Brain microvascular endothelial cell (primary cell): ENCODE measurements at regions not wholly inside any gene's neighbourhood (a gene's known extent, or its start where the extent isn't known, plus 50 kb on each side); places are given as distances from the start of the nearest gene placed in this dataset.
"Not testable (repeated sequence)": the region's sequence is repeated elsewhere in the genome, so short reads cannot be mapped to it uniquely, and the experiment has no call there.

Experiments used
- DNase-seq: peaks from one replicate; pipeline ENCODE4 v3.0.0-alpha.2; 2020
- H3K27ac ChIP-seq: fragments of 250-450 bp; sonication (Bioruptor Pico); 2 replicates; pipeline ENCODE4 v1.5.1; 2020; ENCODE audit warnings: mild to moderate bottlenecking, moderate library complexity
- H3K27me3 ChIP-seq: fragments of 250-450 bp; sonication (Bioruptor Pico); replicated peaks from 2 replicates; pipeline ENCODE4 v1.5.1; 2020; ENCODE audit warnings: mild to moderate bottlenecking
- H3K36me3 ChIP-seq: fragments of 250-450 bp; sonication (Bioruptor Pico); replicated peaks from 2 replicates; pipeline ENCODE4 v1.5.1; 2020; ENCODE audit warnings: mild to moderate bottlenecking
- H3K4me3 ChIP-seq: 2 replicates; pipeline ENCODE4 v1.5.1; 2011; ENCODE audit warnings: low read depth, mild to moderate bottlenecking, control low read depth, low read length, moderate library complexity
- in situ Hi-C: cut with HindIII; loops from 2 replicates; pipeline ENCODE4 v1.10.0; 2017; ENCODE audit warnings: low sequenced_read_pairs, low pct_ligation_motif_present
- TF ChIP-seq, protein P1 (sequence below): IDR thresholded peaks from 2 replicates; pipeline ENCODE4 v1.5.1; 2011; ENCODE audit warnings: low read depth, mild to moderate bottlenecking, moderate library complexity, low read length, control low read depth, inconsistent platforms; ENCODE audit errors: missing control alignments

GRCh38 chr11:50181334-50181733, 148.7 kb downstream of the OR4C45 start:
- no peak overlapping the region for H3K27ac ChIP-seq
- no peak for DNase-seq
- H3K36me3 ChIP-seq = no peaks in the 10 kb centered on the region
- no peak overlapping the region for H3K4me3 ChIP-seq
- TF ChIP-seq, protein P1, sequence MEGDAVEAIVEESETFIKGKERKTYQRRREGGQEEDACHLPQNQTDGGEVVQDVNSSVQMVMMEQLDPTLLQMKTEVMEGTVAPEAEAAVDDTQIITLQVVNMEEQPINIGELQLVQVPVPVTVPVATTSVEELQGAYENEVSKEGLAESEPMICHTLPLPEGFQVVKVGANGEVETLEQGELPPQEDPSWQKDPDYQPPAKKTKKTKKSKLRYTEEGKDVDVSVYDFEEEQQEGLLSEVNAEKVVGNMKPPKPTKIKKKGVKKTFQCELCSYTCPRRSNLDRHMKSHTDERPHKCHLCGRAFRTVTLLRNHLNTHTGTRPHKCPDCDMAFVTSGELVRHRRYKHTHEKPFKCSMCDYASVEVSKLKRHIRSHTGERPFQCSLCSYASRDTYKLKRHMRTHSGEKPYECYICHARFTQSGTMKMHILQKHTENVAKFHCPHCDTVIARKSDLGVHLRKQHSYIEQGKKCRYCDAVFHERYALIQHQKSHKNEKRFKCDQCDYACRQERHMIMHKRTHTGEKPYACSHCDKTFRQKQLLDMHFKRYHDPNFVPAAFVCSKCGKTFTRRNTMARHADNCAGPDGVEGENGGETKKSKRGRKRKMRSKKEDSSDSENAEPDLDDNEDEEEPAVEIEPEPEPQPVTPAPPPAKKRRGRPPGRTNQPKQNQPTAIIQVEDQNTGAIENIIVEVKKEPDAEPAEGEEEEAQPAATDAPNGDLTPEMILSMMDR = no peak
- in situ Hi-C loops = no loop called here
- H3K27me3 ChIP-seq = no peaks in the 10 kb centered on the region

- TF ChIP-seq, protein P1 = no peak
- DNase-seq = no peak
- Histone ChIP-seq H3K36me3 (no peaks in the 10 kb centered on the region), H3K4me3 (no peak overlapping the region), H3K27me3 (no peaks in the 10 kb centered on the region), H3K27ac (no peak overlapping the region)
- in situ Hi-C loops = no loop called here
Measured at GRCh38 chr11:50182486-50182885, 149.8 kb downstream of the OR4C45 start.

- in situ Hi-C loops, H3K36me3 ChIP-seq: not testable (repeated sequence)
Measured at GRCh38 chr11:50183170-50183569, 150.5 kb downstream of the OR4C45 start.

DNA sequence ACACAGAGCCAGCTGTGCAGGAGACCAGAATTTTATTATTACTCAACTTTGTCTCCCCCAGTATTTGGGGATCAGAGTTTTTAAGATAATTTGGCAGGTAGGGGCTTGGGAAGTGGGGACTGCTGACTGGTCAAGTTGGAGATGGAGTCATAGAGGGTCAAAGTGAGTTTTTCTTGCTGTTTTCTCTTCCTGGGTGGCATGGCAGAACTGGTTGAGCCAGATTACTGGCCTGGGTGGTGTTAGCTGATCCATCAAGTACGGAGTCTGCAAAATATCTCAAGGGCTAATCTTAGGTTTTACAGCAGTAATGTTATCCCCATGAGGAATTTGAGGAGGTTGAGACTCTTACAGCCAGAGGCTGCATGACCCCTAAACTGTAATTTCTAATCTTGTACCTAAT, 153.5 kb downstream of the OR4C45 start:
- in situ Hi-C loops = no loop called here
- no peak overlapping the region for H3K27ac ChIP-seq
- no peak for DNase-seq
- no peaks in the 10 kb centered on the region for H3K36me3 ChIP-seq
- TF ChIP-seq, protein P1 = no peak
- H3K27me3 ChIP-seq = no peaks in the 10 kb centered on the region
- no peak overlapping the region for H3K4me3 ChIP-seq

More at GRCh38 chr11:50183170-50183569, 150.5 kb downstream of the OR4C45 start:
- H3K27ac ChIP-seq, H3K27me3 ChIP-seq, DNase-seq, H3K4me3 ChIP-seq: not testable (repeated sequence)

- H3K4me3 ChIP-seq = no peak overlapping the region
- no peaks in the 10 kb centered on the region for H3K27me3 ChIP-seq
- no peaks in the 10 kb centered on the region for H3K36me3 ChIP-seq
- H3K27ac ChIP-seq = no peak overlapping the region
- in situ Hi-C loops = no loop called here
- TF ChIP-seq, protein P1 = no peak
- no peak for DNase-seq
Measured at GRCh38 chr11:50187220-50187619, 154.5 kb downstream of the OR4C45 start.

DNA sequence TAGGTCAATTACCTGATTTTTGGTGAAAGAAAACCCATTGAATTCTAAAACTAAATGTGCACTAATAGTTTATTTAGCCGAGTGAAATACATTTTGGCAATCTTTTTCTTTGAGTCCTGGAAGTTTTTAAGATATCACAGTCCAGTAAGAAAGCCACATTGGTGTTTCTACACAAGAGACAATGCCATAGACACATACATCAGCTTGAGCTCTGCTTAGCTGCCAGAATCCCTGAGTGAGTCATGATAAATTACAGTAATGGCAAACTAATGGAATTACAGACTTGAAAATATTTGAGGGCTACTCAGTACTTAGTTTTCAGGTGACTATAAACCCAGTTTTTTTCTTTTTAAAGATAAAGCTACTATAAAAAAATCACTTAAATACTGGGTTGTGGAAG, 155.4 kb downstream of the OR4C45 start:
- TF ChIP-seq, protein P1 = no peak
- no peaks in the 10 kb centered on the region for H3K27me3 ChIP-seq
- H3K27ac ChIP-seq = no peak overlapping the region
- H3K4me3 ChIP-seq = no peak overlapping the region
- no peaks in the 10 kb centered on the region for H3K36me3 ChIP-seq
- no peak for DNase-seq
- in situ Hi-C loops = no loop called here
